T-helper 17 cell (primary cell): ENCODE measurements at regions not wholly inside any gene's neighbourhood (a gene's known extent, or its start where the extent isn't known, plus 50 kb on each side); places are given as distances from the start of the nearest gene placed in this dataset.
"Not testable (repeated sequence)": the region's sequence is repeated elsewhere in the genome, so short reads cannot be mapped to it uniquely, and the experiment has no call there.

Experiments
- ATAC-seq: fragments of 150-1000 bp; cut with Tn5 transposase; 2 replicates; pipeline ENCODE4 v1.10.0; 2021; ENCODE audit warnings: mild to moderate bottlenecking, moderate library complexity
- DNase-seq, 3 donors: peaks; one replicate each; pipeline versions ENCODE4 v3.0.0 to v3.0.0-alpha.2; 2020 to 2021
- H3K9me3 ChIP-seq: one replicate; pipeline ENCODE4 v1.7.0; 2013; ENCODE audit warnings: low read length, mild to moderate bottlenecking; ENCODE audit not compliant: control insufficient read depth, poor library complexity, severe bottlenecking
- H3K27ac Mint-ChIP-seq: one replicate; pipeline ENCODE4 v1.8.0; 2022; ENCODE audit warnings: mild to moderate bottlenecking, moderate library complexity, mixed read lengths
- H3K27me3 Mint-ChIP-seq: one replicate; pipeline ENCODE4 v1.8.0; 2022; ENCODE audit warnings: mixed read lengths
- H3K36me3 Mint-ChIP-seq: one replicate; pipeline ENCODE4 v1.8.0; 2022; ENCODE audit warnings: low read depth, mixed read lengths
- H3K4me1 Mint-ChIP-seq: one replicate; pipeline ENCODE4 v1.8.0; 2022; ENCODE audit warnings: mild to moderate bottlenecking, mixed read lengths
- H3K4me3 Mint-ChIP-seq: one replicate; pipeline ENCODE4 v1.8.0; 2022; ENCODE audit warnings: mild to moderate bottlenecking, moderate library complexity, mixed read lengths

- Mint-ChIP-seq H3K4me1 (no peaks in the 10 kb centered on the region), H3K36me3 (no peaks in the 10 kb centered on the region), H3K27ac (no peak overlapping the region), H3K27me3 (peaks cover 30% of the 10 kb centered on the region), H3K4me3 (no peak overlapping the region)
- DNase-seq (no peak), ATAC-seq (no peak)
- no peaks in the 10 kb centered on the region for H3K9me3 ChIP-seq
These were observed 187.5 kb upstream of the RTL1 start for GRCh38 chr14:101090976-101091375.

GRCh38 chr14:101094916-101095315 is 191.4 kb upstream of the RTL1 start:
- DNase-seq, H3K9me3 ChIP-seq, H3K36me3 Mint-ChIP-seq, H3K4me1 Mint-ChIP-seq, H3K4me3 Mint-ChIP-seq, ATAC-seq, H3K27ac Mint-ChIP-seq: not testable (repeated sequence)
- peaks cover 50% of the 10 kb centered on the region for H3K27me3 Mint-ChIP-seq

- H3K9me3 ChIP-seq: no peaks in the 10 kb centered on the region
- Mint-ChIP-seq H3K27ac (no peak overlapping the region), H3K27me3 (peaks cover 40% of the 10 kb centered on the region), H3K36me3 (no peaks in the 10 kb centered on the region), H3K4me1 (no peaks in the 10 kb centered on the region), H3K4me3 (no peak overlapping the region)
- no peak for DNase-seq
- ATAC-seq: no peak
These were observed 193.0 kb upstream of the RTL1 start for GRCh38 chr14:101096551-101096950.

- Mint-ChIP-seq H3K27me3 (peaks cover 40% of the 10 kb centered on the region), H3K36me3 (no peaks in the 10 kb centered on the region)
These were observed 193.7 kb upstream of the RTL1 start for GRCh38 chr14:101097109-101097793.

GRCh38 chr14:101098177-101098576 is 194.7 kb upstream of the RTL1 start:
- no peaks in the 10 kb centered on the region for H3K4me1 Mint-ChIP-seq
- peaks cover 40% of the 10 kb centered on the region for H3K27me3 Mint-ChIP-seq
- H3K36me3 Mint-ChIP-seq: no peaks in the 10 kb centered on the region
- ATAC-seq: no peak
- H3K9me3 ChIP-seq: no peaks in the 10 kb centered on the region
- no peak for DNase-seq
- no peak overlapping the region for H3K4me3 Mint-ChIP-seq
- no peak overlapping the region for H3K27ac Mint-ChIP-seq

More at GRCh38 chr14:101097109-101097793, 193.7 kb upstream of the RTL1 start:
- ATAC-seq: no peak
- Mint-ChIP-seq H3K4me1 (no peaks in the 10 kb centered on the region), H3K4me3 (no peak overlapping the region), H3K27ac (no peak overlapping the region)
- H3K9me3 ChIP-seq: no peaks in the 10 kb centered on the region
- no peak for DNase-seq

- Mint-ChIP-seq H3K4me1 (no peaks in the 10 kb centered on the region), H3K36me3 (no peaks in the 10 kb centered on the region), H3K27ac (no peak overlapping the region), H3K27me3 (peaks cover 42% of the 10 kb centered on the region), H3K4me3 (no peak overlapping the region)
- no peaks in the 10 kb centered on the region for H3K9me3 ChIP-seq
- no peak for DNase-seq
- ATAC-seq: no peak
These were observed 195.1 kb upstream of the RTL1 start for GRCh38 chr14:101098641-101099040.

- H3K4me3 Mint-ChIP-seq: no peak overlapping the region
- H3K4me1 Mint-ChIP-seq: no peaks in the 10 kb centered on the region
- peaks cover 35% of the 10 kb centered on the region for H3K27me3 Mint-ChIP-seq
- no peak for DNase-seq
- no peaks in the 10 kb centered on the region for H3K9me3 ChIP-seq
- H3K27ac Mint-ChIP-seq: no peak overlapping the region
- no peak for ATAC-seq
- H3K36me3 Mint-ChIP-seq: no peaks in the 10 kb centered on the region
These were observed 198.0 kb upstream of the RTL1 start for GRCh38 chr14:101101456-101102056.

GRCh38 chr14:101102875-101103274 is 199.4 kb upstream of the RTL1 start:
- DNase-seq: no peak
- Mint-ChIP-seq H3K4me3 (no peak overlapping the region), H3K36me3 (no peaks in the 10 kb centered on the region), H3K27me3 (peaks cover 26% of the 10 kb centered on the region), H3K4me1 (no peaks in the 10 kb centered on the region), H3K27ac (no peak overlapping the region)
- no peaks in the 10 kb centered on the region for H3K9me3 ChIP-seq
- ATAC-seq: no peak

- H3K4me1 Mint-ChIP-seq: no peaks in the 10 kb centered on the region
These were observed 199.9 kb upstream of the RTL1 start for GRCh38 chr14:101103321-101103901.

GRCh38 chr14:101104485-101104884 is 201.0 kb upstream of the RTL1 start:
- Mint-ChIP-seq H3K27ac (no peak overlapping the region), H3K4me3 (no peak overlapping the region), H3K4me1 (no peaks in the 10 kb centered on the region), H3K36me3 (no peaks in the 10 kb centered on the region), H3K27me3 (peaks cover 10% of the 10 kb centered on the region)
- ATAC-seq (no peak), DNase-seq (no peak)
- H3K9me3 ChIP-seq: no peaks in the 10 kb centered on the region

More at GRCh38 chr14:101103321-101103901, 199.9 kb upstream of the RTL1 start:
- DNase-seq (no peak), ATAC-seq (no peak)
- Mint-ChIP-seq H3K27me3 (peaks cover 20% of the 10 kb centered on the region), H3K36me3 (no peaks in the 10 kb centered on the region), H3K4me3 (no peak overlapping the region), H3K27ac (no peak overlapping the region)
- H3K9me3 ChIP-seq: no peaks in the 10 kb centered on the region

- Mint-ChIP-seq H3K27me3 (peaks cover 8% of the 10 kb centered on the region), H3K27ac (no peak overlapping the region), H3K4me3 (no peak overlapping the region), H3K36me3 (no peaks in the 10 kb centered on the region), H3K4me1 (no peaks in the 10 kb centered on the region)
- ATAC-seq: no peak
- no peak for DNase-seq
- H3K9me3 ChIP-seq: no peaks in the 10 kb centered on the region
These were observed 201.5 kb upstream of the RTL1 start for GRCh38 chr14:101105045-101105444.

- no peak overlapping the region for H3K4me3 Mint-ChIP-seq
- H3K27me3 Mint-ChIP-seq: peaks cover 8% of the 10 kb centered on the region
- DNase-seq: no peak
- ATAC-seq: no peak
- no peaks in the 10 kb centered on the region for H3K9me3 ChIP-seq
- no peak overlapping the region for H3K27ac Mint-ChIP-seq
- no peaks in the 10 kb centered on the region for H3K4me1 Mint-ChIP-seq
- no peaks in the 10 kb centered on the region for H3K36me3 Mint-ChIP-seq
These were observed 205.2 kb upstream of the RTL1 start for GRCh38 chr14:101108579-101109346.

- ATAC-seq (no peak), DNase-seq (no peak)
- H3K27me3 Mint-ChIP-seq: peaks cover 4% of the 10 kb centered on the region
- H3K4me1 Mint-ChIP-seq: no peaks in the 10 kb centered on the region
- no peaks in the 10 kb centered on the region for H3K36me3 Mint-ChIP-seq
- no peak overlapping the region for H3K27ac Mint-ChIP-seq
- no peak overlapping the region for H3K4me3 Mint-ChIP-seq
- no peaks in the 10 kb centered on the region for H3K9me3 ChIP-seq
These were observed 205.8 kb upstream of the RTL1 start for GRCh38 chr14:101109347-101109638.
